ENCODE measurements at regions not wholly inside any gene's neighbourhood (a gene's known extent, or its start where the extent isn't known, plus 50 kb on each side); places are given as distances from the start of the nearest gene placed in this dataset.

DNA sequence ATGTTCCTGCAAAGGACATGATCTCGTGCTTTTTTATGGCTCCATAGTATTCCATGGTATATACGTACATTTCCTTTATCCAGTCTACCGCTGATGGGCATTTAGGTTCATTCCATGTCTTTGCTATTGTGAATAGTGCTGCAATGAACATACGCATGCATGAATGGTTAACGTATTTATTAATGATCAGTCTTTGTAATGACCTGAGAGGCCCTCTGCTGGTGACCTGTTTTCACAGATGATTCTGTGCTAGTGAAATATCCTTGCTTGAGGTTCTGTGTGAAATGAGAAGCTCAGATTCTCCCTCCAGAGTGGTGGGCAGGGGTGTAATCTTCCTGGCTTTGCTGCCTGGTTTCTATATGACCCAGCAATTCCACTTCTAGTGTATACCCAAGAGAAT lies 160.2 kb upstream of the RASGRP1 start:
- Mint-ChIP-seq H3K4me1 (ENCODE audit: low read depth) (no peaks in the 10 kb centered on the region), H3K27ac (no peak overlapping the region), H3K9me3 (no peaks in the 10 kb centered on the region), H3K36me3 (ENCODE audit: low read depth) (no peaks in the 10 kb centered on the region), H3K4me3 (no peak overlapping the region), H3K27me3 (no peaks in the 10 kb centered on the region)
- intact Hi-C loops (cut with micrococcal nuclease): no loop called here

DNA sequence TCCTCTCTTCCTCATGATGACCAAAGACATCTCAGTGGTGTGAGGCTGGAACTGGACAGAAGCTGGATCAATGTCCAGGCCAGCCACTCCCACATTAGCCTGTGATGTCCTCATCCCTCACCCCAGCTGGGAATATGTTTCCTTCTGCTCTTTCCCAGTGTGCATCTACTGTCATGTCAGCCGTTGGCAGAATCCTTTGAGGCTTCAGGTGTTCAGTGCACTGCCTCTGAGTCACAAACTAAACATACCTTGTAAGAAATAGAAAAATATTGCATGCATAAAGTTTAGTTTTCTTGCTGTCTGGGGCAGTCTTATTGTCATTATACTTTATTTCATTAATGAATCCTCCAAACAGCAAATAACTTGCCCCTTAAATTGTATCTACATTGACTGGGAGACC lies 161.6 kb upstream of the RASGRP1 start:
- Mint-ChIP-seq H3K27me3 (peaks cover 3% of the 10 kb centered on the region), H3K4me3 (no peak overlapping the region), H3K9me3 (no peaks in the 10 kb centered on the region), H3K4me1 (ENCODE audit: low read depth) (no peaks in the 10 kb centered on the region), H3K36me3 (ENCODE audit: low read depth) (no peaks in the 10 kb centered on the region), H3K27ac (no peak overlapping the region)
- intact Hi-C loops (cut with micrococcal nuclease): no loop called here

DNA sequence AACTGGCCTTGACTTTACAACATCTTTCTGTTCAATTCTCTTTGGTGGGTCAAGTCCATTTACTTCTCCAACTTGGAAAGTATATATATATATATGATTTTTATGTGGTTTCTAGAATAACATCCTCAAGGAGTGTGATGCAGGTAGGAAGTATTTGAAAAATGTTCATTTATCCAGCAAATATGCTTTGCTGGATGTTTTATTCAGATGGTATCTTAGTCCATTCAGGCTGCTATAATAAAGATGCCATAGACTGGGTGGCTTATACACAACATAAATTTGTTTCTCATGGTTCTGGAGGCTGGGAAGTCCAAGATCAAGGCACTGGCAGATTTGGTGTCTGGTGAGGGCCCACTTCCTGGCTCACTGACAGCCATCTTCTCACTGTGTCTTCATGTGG lies 168.7 kb upstream of the RASGRP1 start:
- H3K36me3 Mint-ChIP-seq (ENCODE audit: low read depth): no peaks in the 10 kb centered on the region
- H3K27me3 Mint-ChIP-seq: peaks cover 8% of the 10 kb centered on the region
- H3K4me3 Mint-ChIP-seq: no peak overlapping the region
- intact Hi-C loops (cut with micrococcal nuclease): no loop called here
- H3K4me1 Mint-ChIP-seq (ENCODE audit: low read depth): no peaks in the 10 kb centered on the region
- no peaks in the 10 kb centered on the region for H3K9me3 Mint-ChIP-seq
- no peak overlapping the region for H3K27ac Mint-ChIP-seq

DNA sequence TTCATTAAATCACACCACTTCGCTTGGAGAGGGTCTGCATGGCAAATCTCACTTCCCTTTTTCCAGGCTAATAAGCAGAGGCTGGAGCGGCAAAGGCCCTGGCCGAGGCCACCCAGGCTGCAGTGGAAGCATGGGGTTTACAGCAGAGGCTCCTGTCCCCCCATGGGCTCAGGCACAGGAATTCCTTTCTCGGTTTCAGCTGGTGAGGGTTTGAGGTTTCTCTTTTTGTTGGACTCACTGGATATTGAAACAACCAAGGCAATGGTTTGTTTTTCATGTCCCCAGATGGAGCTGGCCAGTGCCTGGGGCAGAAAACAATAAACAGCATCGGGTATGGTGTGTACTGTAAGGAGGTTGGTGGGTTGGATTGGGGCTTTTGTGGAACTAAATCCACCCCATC lies 175.6 kb upstream of the RASGRP1 start:
- no peak overlapping the region for H3K27ac Mint-ChIP-seq
- H3K9me3 Mint-ChIP-seq: no peaks in the 10 kb centered on the region
- no peak overlapping the region for H3K4me3 Mint-ChIP-seq
- peaks cover 10% of the 10 kb centered on the region for H3K27me3 Mint-ChIP-seq
- intact Hi-C loops (cut with micrococcal nuclease): no loop called here
- no peaks in the 10 kb centered on the region for H3K36me3 Mint-ChIP-seq (ENCODE audit: low read depth)
- H3K4me1 Mint-ChIP-seq (ENCODE audit: low read depth): peaks cover 24% of the 10 kb centered on the region

DNA sequence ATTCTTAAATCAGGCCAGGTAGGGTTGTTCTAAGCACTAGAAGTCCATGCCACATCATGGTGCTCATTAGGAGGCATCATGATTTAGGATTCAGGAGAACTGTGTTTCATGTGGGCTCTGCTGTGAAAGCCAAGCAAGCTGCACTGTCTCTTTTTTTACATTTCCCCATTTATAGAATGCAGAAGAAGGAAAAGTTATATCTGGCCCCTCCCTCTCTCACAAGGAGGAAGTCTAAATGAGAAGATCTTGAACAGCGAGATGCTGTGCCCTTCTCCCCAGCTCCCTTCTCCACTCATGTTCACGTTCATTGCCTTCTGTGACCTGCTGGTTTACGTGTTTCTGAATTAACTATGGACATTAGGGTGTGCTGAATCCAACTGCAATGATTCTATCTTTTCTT lies 178.5 kb upstream of the RASGRP1 start:
- peaks cover 7% of the 10 kb centered on the region for H3K27me3 Mint-ChIP-seq
- no peak overlapping the region for H3K4me3 Mint-ChIP-seq
- H3K9me3 Mint-ChIP-seq: no peaks in the 10 kb centered on the region
- peaks cover 24% of the 10 kb centered on the region for H3K4me1 Mint-ChIP-seq (ENCODE audit: low read depth)
- no peak overlapping the region for H3K27ac Mint-ChIP-seq
- no peaks in the 10 kb centered on the region for H3K36me3 Mint-ChIP-seq (ENCODE audit: low read depth)
- intact Hi-C loops (cut with micrococcal nuclease): no loop called here

DNA sequence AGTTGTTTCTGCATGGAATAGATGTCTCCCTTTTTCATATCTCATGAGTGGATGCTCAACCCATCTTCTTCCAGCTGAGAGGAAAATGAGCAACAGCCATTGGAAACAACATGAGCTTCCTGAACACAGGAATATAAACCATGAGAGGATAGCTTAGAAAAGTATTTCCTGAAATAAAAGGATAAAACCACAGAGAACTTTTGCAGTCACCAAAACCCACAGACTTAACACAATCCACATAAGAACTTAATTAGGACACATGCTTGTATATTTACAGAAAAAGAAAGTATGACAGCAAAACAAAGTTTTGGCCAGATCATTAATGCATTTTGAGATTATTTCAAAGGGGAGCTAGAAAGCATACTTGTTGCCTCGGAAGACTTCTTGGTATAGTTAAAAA lies 180.5 kb upstream of the RASGRP1 start:
- peaks cover 4% of the 10 kb centered on the region for H3K27me3 Mint-ChIP-seq
- H3K4me3 Mint-ChIP-seq: no peak overlapping the region
- no peaks in the 10 kb centered on the region for H3K36me3 Mint-ChIP-seq (ENCODE audit: low read depth)
- H3K4me1 Mint-ChIP-seq (ENCODE audit: low read depth): peaks cover 18% of the 10 kb centered on the region
- intact Hi-C loops (cut with micrococcal nuclease): no loop called here
- H3K27ac Mint-ChIP-seq: no peak overlapping the region
- H3K9me3 Mint-ChIP-seq: no peaks in the 10 kb centered on the region

DNA sequence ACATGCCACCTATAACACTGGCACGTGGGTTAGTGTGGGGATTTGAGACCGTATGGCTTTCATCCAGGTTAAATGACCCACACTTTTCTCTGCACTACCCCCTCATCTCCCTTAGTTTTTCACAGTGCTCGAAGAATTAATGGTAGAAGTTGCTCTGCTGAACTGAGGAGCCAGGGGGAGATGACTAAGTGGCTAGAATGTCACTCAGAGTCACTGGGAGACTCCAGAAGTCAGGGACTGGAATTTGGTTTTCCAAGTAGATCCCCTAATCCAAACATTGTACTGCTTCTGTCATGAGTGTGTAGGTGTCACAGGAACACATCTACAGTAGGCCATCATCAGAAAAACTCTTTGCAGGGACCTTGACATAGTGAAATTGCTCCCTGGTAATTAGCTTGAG lies 181.0 kb upstream of the RASGRP1 start:
- no peaks in the 10 kb centered on the region for H3K36me3 Mint-ChIP-seq (ENCODE audit: low read depth)
- H3K9me3 Mint-ChIP-seq: no peaks in the 10 kb centered on the region
- no peak overlapping the region for H3K27ac Mint-ChIP-seq
- intact Hi-C loops (cut with micrococcal nuclease): no loop called here
- peaks cover 4% of the 10 kb centered on the region for H3K27me3 Mint-ChIP-seq
- peaks cover 15% of the 10 kb centered on the region for H3K4me1 Mint-ChIP-seq (ENCODE audit: low read depth)
- H3K4me3 Mint-ChIP-seq: no peak overlapping the region

DNA sequence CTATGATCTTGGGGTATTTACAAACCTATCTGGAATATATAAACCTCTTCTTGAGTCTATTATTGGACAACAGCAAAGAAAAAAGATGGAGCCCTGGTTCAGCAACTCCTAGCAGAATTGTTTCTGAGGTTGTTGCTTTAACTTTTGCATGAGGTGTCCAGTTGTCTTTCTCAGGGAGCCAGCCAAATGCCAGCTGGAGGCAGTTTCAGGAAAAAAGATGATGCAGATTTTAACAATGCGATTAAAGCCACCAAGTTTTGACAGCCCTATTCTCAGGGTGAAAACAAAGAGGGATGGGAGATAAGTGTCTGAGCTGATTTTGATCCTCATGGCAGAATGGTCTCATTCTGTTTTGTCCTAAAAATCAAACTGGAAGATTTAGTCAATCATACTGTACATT lies 181.6 kb upstream of the RASGRP1 start:
- no peaks in the 10 kb centered on the region for H3K36me3 Mint-ChIP-seq (ENCODE audit: low read depth)
- H3K27me3 Mint-ChIP-seq: peaks cover 4% of the 10 kb centered on the region
- peaks cover 15% of the 10 kb centered on the region for H3K4me1 Mint-ChIP-seq (ENCODE audit: low read depth)
- no peak overlapping the region for H3K27ac Mint-ChIP-seq
- H3K9me3 Mint-ChIP-seq: no peaks in the 10 kb centered on the region
- no peak overlapping the region for H3K4me3 Mint-ChIP-seq
- intact Hi-C loops (cut with micrococcal nuclease): no loop called here

DNA sequence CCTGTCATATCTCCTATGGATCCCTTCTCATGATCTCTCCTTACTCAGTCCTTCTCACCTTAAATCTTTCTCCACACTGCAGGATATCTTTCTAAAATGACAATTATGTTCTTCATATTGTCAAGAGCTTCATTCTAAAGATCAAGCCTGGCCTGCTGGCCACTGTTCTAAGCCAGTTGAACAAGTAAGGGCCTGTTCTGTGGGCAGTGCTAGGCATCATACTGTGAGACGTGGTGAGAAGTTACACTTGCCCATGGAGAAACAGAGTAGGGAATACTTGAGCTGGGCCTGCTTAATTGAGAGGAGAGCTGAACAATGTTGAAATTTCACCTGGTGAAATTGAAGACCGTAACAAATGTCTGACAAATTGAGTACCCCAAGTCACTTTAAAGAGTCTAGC lies 184.1 kb upstream of the RASGRP1 start:
- H3K27me3 Mint-ChIP-seq: peaks cover 5% of the 10 kb centered on the region
- H3K36me3 Mint-ChIP-seq (ENCODE audit: low read depth): no peaks in the 10 kb centered on the region
- no peaks in the 10 kb centered on the region for H3K4me1 Mint-ChIP-seq (ENCODE audit: low read depth)
- H3K4me3 Mint-ChIP-seq: no peak overlapping the region
- intact Hi-C loops (cut with micrococcal nuclease): no loop called here
- no peak overlapping the region for H3K27ac Mint-ChIP-seq
- no peaks in the 10 kb centered on the region for H3K9me3 Mint-ChIP-seq

DNA sequence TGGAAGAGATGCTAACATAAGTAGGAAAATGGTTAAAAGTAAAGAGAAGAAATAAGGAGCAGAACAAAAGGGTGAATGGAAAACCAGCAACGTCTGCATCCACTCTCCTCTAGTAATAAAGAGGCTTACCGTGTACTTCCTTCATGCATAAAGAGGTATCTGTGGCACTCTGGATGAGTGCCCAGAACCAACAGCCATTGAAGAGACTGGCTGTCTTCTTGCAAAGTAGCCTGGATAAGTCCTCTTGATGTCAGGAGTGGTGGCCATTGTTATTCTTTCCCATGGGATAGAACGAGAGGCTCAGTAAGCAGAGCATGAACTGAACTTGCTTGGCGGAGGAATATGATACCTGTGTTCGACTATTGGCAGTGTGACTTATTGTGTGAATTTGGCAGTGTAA lies 186.2 kb upstream of the RASGRP1 start:
- no peak overlapping the region for H3K27ac Mint-ChIP-seq
- no peaks in the 10 kb centered on the region for H3K36me3 Mint-ChIP-seq (ENCODE audit: low read depth)
- intact Hi-C loops (cut with micrococcal nuclease): no loop called here
- no peaks in the 10 kb centered on the region for H3K9me3 Mint-ChIP-seq
- peaks cover 9% of the 10 kb centered on the region for H3K27me3 Mint-ChIP-seq
- no peak overlapping the region for H3K4me3 Mint-ChIP-seq
- no peaks in the 10 kb centered on the region for H3K4me1 Mint-ChIP-seq (ENCODE audit: low read depth)

DNA sequence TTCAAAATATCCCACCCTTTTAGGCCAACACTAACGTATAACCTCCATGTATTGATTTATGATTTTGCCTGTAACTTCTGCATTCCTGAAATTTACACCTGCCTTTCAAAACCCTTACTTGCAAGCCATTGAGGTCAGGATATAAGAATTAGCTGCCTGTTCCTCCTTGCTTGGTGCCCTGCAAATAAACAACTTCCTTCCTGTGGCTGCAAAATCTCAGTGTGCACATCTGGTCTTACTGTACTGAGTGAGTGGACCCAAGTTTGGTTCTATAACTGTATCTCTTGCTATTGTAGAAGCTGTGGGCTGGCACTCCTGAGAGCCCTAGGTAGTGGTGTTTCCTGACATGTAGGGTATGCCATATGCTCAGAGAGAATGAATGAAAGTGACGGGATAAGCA lies 191.1 kb upstream of the RASGRP1 start:
- Mint-ChIP-seq H3K9me3 (no peaks in the 10 kb centered on the region), H3K36me3 (ENCODE audit: low read depth) (no peaks in the 10 kb centered on the region), H3K4me3 (no peak overlapping the region), H3K4me1 (ENCODE audit: low read depth) (no peaks in the 10 kb centered on the region), H3K27ac (no peak overlapping the region), H3K27me3 (peaks cover 22% of the 10 kb centered on the region)
- intact Hi-C loops (cut with micrococcal nuclease): no loop called here

DNA sequence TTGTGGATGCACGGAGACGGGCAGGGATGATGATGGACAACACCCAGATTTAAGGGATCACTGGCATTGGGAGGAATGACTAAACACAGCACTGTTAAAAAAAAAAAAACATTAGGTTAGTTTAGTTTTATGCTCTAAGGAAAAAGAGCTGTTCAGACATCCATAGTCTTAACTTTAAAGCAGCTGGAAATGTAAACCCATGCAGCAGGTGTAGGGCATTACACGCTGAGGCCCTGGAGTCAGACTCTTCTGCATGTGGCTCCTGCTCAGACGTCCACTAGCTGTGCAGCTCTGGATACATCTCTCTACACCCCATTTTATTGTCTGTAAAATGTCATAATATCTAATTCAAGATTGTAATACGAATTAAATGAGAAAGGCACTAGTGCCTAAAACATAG lies 191.8 kb upstream of the RASGRP1 start:
- Mint-ChIP-seq H3K27ac (no peak overlapping the region), H3K9me3 (no peaks in the 10 kb centered on the region), H3K4me1 (ENCODE audit: low read depth) (no peaks in the 10 kb centered on the region), H3K4me3 (no peak overlapping the region), H3K27me3 (peaks cover 22% of the 10 kb centered on the region), H3K36me3 (ENCODE audit: low read depth) (no peaks in the 10 kb centered on the region)
- intact Hi-C loops (cut with micrococcal nuclease): no loop called here

DNA sequence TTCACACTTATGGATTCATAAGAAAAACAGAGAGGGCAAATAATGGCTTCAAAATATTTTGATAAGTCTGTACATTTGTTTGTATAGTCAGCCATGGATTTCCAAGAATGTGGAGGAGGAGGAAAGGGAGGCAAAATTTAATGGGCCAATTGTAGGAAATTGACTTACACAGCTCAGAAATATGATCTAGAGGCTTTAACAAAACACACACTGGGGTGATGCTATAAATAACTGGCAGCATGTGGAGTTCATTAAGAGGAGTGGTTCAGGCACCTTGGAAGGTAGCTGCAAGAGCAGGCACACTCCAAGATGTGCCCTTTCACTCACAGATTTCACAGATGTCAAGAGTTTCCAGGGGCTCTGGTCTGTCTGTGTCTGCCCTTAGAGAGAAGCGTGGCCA lies 193.4 kb upstream of the RASGRP1 start:
- H3K9me3 Mint-ChIP-seq: no peaks in the 10 kb centered on the region
- no peak overlapping the region for H3K27ac Mint-ChIP-seq
- intact Hi-C loops (cut with micrococcal nuclease): no loop called here
- no peak overlapping the region for H3K4me3 Mint-ChIP-seq
- H3K27me3 Mint-ChIP-seq: peaks cover 22% of the 10 kb centered on the region
- no peaks in the 10 kb centered on the region for H3K4me1 Mint-ChIP-seq (ENCODE audit: low read depth)
- no peaks in the 10 kb centered on the region for H3K36me3 Mint-ChIP-seq (ENCODE audit: low read depth)

DNA sequence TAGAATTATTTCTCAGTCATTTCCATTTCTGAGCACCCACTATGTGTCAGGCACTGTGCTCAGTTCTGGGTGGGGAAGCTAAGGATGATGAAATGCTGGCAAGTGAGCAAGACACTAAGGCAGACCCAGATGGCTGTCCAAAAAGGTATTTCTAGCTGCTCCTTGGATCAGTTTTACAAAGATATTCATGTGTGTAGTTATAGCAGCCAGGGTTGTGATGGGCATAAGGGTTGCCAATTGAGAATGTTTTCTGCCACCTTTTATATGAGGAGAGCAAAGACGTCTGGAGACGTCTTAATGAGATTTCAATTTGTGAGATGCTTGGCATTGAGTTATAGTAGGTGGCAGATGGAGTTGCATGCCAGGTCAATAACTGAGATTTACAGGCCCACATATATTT lies 197.1 kb upstream of the RASGRP1 start:
- no peaks in the 10 kb centered on the region for H3K9me3 Mint-ChIP-seq

DNA sequence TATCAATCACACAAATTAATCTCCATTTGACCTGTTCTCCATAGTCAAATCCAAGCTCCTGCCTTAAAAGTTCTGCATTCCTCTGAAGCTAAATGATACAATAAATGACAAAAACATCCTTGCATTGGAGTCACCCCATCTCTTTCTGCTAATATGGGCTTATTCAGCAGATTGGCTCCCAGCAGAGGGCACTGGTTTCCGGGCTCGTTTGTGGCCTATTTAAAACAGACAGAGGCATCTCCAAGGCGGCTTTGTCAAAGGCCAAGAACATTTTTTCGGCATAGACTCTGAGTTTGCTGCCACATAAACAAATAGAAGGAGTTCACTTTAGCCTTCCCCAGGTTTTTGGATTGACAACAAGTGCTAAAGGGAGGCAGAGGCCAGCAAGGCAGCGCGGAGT lies 204.4 kb upstream of the RASGRP1 start:
- H3K4me1 Mint-ChIP-seq (ENCODE audit: low read depth): no peaks in the 10 kb centered on the region
- H3K36me3 Mint-ChIP-seq (ENCODE audit: low read depth): no peaks in the 10 kb centered on the region
- no peaks in the 10 kb centered on the region for H3K9me3 Mint-ChIP-seq
- H3K27ac Mint-ChIP-seq: no peak overlapping the region
- H3K27me3 Mint-ChIP-seq: peaks cover 1% of the 10 kb centered on the region
- no peak overlapping the region for H3K4me3 Mint-ChIP-seq
- intact Hi-C loops (cut with micrococcal nuclease): no loop called here

More for the DNA sequence above, 197.1 kb upstream of the RASGRP1 start:
- intact Hi-C loops (cut with micrococcal nuclease): no loop called here
- Mint-ChIP-seq H3K36me3 (ENCODE audit: low read depth) (no peaks in the 10 kb centered on the region), H3K27ac (no peak overlapping the region), H3K4me1 (ENCODE audit: low read depth) (no peaks in the 10 kb centered on the region), H3K27me3 (peaks cover 7% of the 10 kb centered on the region), H3K4me3 (no peak overlapping the region)

DNA sequence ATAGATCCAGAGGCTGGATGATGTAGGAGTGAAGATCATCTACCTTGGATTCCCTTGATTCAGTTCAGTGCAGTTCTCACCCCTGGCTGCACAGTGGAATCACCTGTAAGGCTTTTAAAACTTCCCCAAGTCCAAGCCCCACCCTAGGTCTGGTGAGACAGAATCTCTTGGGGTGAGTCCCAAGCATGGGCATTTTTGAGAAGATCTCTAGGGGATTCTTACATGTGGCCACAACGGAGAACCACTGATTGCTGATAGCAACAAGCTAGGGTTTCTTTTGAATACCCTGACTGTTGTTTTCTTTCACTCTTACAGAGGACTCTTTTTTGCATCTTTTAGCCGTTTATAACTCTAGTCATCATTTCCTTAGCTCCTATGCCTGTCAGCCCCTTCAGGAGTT lies 204.9 kb upstream of the RASGRP1 start:
- Mint-ChIP-seq H3K4me3 (no peak overlapping the region), H3K36me3 (ENCODE audit: low read depth) (no peaks in the 10 kb centered on the region), H3K27me3 (peaks cover 1% of the 10 kb centered on the region), H3K27ac (no peak overlapping the region), H3K4me1 (ENCODE audit: low read depth) (no peaks in the 10 kb centered on the region), H3K9me3 (no peaks in the 10 kb centered on the region)
- intact Hi-C loops (cut with micrococcal nuclease): no loop called here

Data from dendritic cell treated with granulocyte-macrophage colony-stimulating factor and Interleukin-4, amounts not matched to agents 40 ng/mL and 50 ng/mL, for 4 days (primary cell).